Ovary (tissue), 3 donors: ENCODE measurements at regions not wholly inside any gene's neighbourhood (a gene's known extent, or its start where the extent isn't known, plus 50 kb on each side); places are given as distances from the start of the nearest gene placed in this dataset.

Experiments used
- CTCF ChIP-seq, 3 donors: fragments of 450-650 bp in 2 of 3; fragments of 200-600 bp in 1 of 3; IDR thresholded peaks; one replicate each; pipeline versions ENCODE4 v1.5.1 to v1.8.0; 2016 to 2022; ENCODE audit warnings: antibody characterized with exemption in 3 of 3, mild to moderate bottlenecking in 1 of 3
- EP300 ChIP-seq: sonication (generic); formaldehyde crosslinking; IDR thresholded peaks from one replicate; pipeline ENCODE4 v1.6.1; 2017; ENCODE audit warnings: antibody characterized with exemption
- POLR2A ChIP-seq: fragments of 450-650 bp; IDR thresholded peaks from one replicate; pipeline ENCODE4 v1.6.1; 2017; ENCODE audit warnings: antibody characterized with exemption, mild to moderate bottlenecking, moderate library complexity
- donor health status: DM: no; HTN: no; CAD: no.

GRCh38 chrX:37926700-37927099, 79.3 kb upstream of the DYNLT3 start:
- TF ChIP-seq CTCF (IDR thresholded peaks at IDR 0.05) (peak in 2 of 3 donors; percentile 18 to 43), POLR2A (no peak), EP300 (no peak)
